CD4-positive, alpha-beta T cell treated with Interleukin-1 beta for 1 hour (primary cell): ENCODE measurements at regions not wholly inside any gene's neighbourhood (a gene's known extent, or its start where the extent isn't known, plus 50 kb on each side); places are given as distances from the start of the nearest gene placed in this dataset.
"Not testable (repeated sequence)": the region's sequence is repeated elsewhere in the genome, so short reads cannot be mapped to it uniquely, and the experiment has no call there.

Experiments used
- DNase-seq, 2 donors: peaks; one replicate each; pipeline ENCODE4 v3.0.0-alpha.2; 2020 to 2022

DNA sequence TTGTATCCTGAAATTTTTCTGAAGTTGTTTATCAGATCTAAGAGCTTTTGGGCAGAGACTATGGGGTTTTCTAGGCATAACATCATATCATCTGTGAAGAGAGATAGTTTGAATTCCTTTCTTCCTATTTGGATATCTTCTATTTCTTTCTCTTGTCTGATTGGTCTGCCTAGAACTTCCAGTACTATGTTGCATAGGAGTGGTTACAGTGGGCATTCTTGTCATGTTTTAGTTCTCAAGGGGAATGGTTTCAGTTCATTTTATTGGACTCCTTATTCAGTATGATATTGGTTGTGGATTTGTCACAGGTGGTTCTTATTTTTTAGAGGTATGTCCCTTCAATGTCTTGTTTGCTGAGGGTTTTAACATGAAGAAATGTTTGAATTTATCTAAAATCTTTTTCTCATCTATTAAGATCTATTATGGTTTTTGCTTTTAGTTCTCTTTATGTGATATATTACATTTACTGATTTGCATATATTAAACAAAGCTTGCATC, 286.6 kb upstream of the C1QTNF3 start:
- DNase-seq, result not testable (repeated sequence)

DNA sequence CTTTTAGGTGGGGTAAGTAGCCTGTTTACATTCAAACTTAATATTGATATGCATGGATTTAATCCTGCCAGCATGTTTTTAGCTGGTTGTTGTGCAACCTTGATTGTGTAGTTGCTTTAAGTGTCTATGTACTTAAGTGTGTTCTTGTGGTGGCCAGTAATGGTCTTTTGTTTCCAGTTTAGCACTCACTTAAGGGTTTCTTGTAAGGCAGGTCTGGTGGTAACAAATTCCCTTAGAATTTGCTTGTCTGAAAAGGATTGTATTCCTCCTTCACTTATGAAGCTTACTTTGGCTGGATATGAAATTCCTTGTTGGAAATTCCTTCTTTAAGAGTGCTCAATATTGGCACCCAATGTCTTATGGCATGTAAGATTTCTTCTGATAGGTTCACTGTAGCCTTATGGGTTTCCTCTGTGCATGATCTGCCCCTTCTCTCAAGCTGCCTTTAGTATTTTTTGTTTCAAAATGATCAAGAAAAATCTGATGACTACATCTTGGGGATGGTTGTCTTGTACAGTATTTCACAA, 289.0 kb upstream of the C1QTNF3 start:
- not testable (repeated sequence) for DNase-seq

DNA sequence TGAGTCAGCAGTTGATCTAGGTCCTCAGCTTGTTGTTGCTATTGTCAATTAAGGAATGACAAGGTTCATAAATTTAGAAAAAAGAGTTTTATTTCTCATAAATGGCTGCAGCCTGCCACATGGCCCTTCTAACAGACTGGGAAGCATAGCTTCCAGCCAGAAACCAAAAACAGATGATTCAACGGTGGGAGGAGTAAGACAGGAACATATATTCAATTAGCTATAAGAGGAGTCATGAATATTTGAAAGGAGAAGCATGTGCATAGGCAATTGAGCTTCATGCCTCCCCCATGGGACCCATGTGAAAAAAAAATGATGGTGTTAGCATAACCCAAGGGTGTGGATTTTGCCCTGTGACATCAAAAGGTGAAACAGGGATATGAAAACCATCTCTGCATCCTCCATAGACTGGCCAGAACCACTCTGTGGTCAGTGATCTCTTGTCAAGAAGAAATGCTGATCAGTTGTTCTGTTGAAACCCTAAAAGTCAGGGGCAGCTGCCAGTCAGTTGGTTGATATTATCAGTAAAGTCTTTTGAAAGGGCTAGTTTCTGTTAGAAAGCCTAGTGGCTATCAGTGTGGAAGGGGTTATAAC, 296.5 kb upstream of the C1QTNF3 start:
- DNase-seq, result not testable (repeated sequence)

DNA sequence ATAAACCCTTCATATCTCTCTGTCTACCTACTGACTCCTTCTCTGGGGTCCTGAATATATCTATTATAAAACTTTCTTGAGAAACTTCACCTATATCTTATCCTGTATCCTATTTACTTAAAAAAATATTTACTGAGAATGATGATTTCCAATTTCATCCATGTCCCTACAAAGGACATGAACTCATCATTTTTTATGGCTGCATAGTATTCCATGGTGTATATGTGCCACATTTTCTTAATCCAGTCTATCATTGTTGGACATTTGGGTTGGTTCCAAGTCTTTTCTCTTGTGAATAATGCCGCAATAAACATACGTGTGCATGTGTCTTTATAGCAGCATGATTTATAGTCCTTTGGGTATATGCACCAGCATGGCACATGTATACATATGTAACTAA, 301.7 kb upstream of the RAI14 start:
- not testable (repeated sequence) for DNase-seq

DNA sequence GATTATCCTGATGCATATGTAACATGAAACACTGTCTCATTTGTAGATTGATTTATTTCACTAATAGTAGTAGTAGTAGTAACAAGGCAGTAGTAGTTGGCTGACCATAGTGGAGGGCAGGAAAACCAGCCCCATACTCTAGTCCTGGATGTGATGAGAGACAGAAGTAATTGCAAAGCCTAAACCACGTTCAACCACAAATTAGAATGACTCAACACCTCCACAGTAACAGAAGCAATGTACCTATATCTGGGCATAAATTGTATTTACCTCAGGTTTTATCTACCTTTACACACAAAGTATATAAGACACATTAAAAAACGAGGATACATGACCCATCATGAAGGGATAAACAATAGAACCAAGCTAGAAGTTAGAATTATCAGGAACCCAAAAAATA, 284.7 kb upstream of the RAI14 start:
- not testable (repeated sequence) for DNase-seq

DNA sequence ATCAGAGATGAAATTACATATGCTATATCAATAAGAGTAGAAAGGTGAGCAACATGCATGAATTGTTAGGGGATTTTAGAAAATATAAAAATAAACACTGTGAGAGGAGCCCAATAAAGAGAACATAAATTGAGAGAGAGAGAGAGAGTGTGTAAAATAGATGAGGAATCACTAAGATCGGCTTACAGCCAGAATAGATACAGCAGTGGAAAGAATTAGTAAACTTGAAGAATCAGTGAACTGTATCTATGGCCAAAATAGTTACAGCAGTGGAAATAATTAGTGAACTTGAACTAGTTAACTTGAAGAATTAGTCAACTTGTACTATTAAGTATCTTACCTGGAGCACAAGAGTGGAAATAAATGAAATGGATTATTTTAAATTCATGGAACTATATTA, 284.3 kb upstream of the RAI14 start:
- not testable (repeated sequence) for DNase-seq

DNA sequence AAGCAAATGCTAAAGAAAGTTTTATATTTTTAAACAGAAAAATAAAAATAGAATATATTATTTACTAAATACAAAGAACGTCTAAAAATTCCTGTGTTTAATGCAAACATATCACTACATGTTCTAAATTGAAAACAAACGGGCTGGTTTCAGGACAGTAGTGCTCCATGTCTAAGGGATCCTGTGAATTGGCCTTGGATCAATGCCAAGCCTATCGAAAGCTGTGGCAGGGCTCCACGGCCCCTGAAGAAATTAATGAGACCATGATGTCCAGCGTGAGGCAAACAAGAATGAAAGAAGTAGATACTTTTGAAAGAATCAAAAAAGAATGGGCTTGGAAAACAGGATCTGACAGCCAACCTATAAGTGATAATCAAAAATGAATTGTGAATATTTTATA, 283.4 kb upstream of the RAI14 start:
- not testable (repeated sequence) for DNase-seq

DNA sequence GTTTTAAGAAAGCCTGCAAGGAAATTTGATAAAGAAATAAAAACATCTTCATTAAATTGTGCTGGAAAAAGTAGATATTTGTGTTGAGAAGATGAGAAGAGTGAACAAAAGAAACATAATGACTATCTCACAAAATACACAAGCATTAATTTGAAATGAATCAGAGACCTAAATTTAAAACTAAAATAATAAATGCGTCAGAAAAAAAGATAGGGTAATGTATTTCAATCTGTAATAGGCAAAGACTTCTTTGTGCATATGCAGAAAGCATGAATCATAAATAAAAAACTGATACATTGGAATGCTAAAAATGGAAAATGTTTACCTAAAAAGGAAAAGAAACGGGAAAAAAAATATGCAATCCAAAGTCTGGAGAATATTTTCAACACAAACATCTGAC, 278.5 kb upstream of the RAI14 start:
- DNase-seq, result not testable (repeated sequence)

DNA sequence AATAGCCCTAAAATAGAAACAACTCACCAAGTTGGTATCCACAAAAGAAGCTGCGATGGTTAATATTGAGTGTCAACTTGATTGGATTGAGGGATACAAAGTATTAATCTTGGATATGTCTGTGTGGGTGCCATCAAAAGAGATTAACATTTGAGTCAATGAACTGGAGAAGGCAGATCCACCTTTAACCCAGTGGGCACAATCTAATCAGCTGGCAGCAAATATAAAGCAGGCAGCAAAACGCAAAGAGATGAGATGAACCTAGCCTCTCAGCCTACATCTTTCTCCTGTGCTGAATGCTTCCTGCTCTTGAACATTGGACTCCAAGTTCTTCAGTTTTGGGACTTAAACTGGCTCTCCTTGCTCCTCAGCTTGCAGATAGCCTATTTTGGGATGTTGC, 277.6 kb upstream of the RAI14 start:
- DNase-seq, result not testable (repeated sequence)

DNA sequence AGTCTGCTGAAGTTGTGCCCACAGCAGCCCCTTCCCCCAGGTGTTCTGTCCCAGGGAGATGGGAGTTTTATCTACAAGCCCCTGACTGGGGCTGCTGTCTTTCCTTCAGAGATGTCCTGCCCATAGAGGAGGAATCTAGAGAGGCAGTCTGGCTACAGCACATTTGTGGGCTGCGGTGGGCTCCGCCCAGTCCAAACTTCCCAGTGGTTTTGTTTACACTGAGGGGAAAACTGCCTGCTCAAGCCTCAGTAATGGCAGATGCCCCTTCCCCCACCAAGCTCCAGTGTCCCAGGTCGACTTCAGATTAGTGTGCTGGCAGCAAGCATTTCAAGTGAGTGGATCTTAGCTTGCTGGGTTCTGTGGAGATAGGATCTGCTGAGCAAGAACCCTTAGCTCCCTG, 267.4 kb upstream of the RAI14 start:
- not testable (repeated sequence) for DNase-seq

DNA sequence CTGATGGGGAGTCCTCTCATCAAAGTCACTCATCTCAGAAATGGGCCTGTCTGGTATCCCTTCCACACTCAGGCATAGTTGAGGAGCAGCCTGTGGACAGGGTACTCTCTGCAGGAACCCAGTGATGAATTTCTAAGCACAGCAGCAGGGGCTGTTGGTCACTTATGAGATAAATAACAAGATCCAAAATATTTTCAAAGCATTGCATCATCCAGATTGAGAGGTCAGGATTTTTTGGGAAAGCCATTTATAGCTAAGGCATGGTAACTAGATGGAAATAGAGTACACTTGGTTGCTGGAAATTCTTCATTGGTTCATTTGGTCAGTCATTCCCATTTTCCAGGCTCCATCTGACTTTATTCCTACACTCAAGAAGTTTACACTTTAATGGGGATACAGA, 246.8 kb upstream of the RAI14 start:
- DNase-seq, result no peak

DNA sequence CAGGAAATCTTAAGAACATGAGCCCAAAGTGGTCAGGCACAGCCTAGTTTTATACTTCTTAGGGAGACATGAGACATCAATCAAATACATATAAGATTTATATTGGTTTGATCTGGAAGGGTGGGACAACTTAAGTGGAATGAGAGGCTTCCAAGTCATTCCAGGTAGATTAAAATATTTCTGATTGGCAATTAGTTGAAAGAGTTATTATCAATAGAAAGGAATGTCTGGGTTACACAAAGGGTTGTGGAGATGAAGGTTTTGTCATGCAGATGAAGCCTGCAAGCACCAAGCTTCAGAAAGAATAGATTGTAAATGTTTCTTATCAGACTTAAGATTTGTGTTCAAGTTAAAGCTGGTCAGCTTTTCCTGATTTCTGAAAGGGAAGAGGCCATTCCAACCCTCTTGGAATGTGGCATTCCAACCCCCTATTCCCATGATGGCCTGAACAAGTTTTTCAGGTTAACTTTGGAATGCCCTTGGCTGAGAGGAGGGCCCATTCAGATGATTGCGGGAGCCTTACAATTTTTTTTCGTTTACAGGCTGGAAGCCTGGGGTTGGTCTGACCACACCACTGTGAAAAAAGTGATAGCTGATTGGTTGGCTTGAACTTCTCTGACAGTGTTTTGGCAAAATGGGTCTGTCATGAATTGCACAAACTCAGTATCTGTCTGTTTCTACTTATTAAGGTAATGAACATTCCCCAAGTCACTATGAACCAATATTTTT, 245.6 kb upstream of the RAI14 start:
- DNase-seq, result no peak

DNA sequence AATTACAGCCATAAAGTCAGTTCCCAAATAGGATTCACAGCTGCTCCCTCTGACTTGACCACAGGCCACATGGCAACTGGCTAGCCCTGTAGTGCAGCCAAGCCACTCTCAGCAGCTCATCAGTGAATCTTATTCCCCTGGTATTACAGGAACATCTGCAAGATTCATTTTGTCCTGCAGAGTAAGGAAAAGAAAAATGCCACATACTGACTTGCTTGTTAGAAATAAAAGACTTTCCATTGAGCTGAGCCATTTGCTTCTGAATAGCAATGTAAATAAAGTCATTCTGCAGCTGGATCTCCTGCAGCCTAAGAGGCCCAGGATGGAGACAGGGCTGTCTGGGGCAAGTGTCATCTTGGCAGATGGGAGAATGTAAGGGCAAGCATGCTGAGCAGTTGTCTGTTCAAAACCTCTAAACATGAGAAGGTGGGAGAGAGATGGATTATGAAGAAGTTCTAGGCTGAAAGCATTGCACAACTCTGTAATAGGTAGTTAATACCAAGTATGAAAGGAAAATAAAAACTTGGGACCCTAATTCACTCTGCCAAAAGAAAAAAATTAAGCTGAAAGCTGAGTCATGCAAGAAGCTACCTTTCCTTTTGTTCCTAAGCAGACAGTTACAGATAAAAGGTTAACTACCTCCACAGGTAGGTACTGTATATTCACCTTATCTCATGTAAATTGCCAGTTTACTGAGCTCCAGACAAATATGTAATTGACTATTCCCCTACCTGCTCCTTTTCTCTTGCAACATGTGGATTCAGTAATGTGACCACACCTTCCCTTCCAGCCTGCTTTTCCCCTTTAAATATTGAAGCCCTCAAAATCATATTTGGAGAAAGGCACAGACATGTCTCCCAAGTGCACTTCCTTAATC, 244.4 kb upstream of the RAI14 start:
- no peak for DNase-seq

DNA sequence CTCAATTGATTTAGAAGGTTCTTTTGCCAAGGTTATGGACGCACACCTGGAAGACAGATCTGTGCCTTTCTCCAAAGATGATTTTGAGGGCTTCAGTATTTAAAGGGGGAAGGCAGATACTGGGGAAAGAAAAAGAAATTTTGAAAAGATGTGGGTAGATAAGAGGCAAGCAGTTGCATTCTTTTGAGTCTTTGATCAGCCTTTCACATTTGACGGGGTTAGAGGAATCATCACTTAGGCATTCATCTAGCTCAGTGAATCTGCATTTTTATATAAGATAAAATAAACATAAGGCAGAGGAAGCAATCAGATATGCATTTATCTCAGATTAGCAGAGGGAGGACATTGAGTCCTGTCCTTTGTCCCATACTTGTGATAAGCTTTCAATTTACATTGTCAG, 243.4 kb upstream of the RAI14 start:
- DNase-seq, result no peak

DNA sequence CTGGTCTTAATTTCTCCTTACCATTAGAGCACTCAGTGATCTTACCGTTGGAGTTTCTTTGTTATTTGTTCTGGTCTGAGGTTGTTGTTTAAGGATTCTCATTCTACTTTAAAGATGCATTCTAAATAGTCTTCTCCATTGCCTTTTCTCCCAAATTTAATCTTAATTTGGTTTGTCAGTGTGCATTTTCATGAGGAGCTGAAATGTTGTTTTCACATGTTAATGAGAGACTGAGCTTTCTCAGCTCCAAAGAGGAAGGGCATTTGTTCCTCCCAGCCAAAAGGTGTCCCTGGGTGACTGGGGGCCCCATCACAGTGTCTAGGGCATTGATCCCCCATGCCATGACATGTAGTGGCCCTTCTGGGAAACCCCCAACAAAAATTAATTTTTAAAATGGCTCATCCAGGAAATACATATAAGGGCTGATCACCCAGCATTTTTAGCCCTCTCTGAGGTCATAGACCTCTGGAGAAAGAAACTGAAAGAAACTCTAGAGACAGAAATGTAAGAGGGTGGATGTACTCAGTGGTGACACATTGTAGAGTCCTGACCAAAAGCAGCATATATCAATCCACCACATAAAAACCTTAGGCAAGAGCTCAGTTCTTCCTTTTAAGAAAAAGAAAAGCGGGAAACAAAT, 240.4 kb upstream of the RAI14 start:
- DNase-seq, result no peak

DNA sequence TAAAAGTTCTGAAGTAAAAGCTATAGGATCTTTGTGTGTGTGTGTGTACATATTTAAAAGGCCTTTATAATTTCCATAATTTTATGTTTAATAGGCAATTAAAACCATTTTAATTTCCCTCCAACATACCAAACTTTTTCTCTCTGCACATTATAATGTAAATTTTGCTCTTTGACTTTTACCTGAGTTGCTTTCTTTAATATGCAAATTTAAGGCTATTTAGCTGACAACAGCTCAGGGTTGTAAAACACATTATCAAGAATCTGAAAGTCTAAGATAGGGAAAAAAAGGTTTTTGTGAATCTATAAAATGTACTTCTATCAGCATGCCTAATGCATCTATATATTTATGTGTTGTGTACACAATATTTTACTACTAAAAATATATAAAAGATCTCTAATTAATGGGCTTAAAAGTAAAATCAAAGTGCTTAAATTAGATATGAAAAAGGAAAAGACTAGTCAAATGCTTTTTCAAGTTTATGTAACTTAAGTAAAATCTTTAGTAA, 239.6 kb upstream of the RAI14 start:
- DNase-seq, result no peak

DNA sequence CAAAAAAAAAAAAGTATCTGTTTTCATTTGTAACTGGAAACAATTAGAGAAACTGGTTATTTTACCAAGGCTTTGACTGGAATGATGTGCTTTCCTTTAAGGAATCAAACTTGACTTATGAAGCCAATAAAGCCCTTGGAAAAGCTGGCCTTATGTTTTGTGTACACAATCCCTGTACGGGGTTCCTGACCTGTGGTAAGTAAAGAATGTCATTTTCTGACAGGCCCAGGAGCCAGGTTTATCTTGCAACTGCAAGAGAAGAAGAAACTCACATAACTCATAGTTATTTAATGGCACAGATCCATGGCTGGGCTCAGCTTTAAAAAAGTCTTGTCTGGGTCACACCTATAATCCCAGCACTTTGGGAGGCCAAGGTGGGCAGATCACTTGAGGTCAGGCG, 235.9 kb upstream of the RAI14 start:
- DNase-seq, result not testable (repeated sequence)

DNA sequence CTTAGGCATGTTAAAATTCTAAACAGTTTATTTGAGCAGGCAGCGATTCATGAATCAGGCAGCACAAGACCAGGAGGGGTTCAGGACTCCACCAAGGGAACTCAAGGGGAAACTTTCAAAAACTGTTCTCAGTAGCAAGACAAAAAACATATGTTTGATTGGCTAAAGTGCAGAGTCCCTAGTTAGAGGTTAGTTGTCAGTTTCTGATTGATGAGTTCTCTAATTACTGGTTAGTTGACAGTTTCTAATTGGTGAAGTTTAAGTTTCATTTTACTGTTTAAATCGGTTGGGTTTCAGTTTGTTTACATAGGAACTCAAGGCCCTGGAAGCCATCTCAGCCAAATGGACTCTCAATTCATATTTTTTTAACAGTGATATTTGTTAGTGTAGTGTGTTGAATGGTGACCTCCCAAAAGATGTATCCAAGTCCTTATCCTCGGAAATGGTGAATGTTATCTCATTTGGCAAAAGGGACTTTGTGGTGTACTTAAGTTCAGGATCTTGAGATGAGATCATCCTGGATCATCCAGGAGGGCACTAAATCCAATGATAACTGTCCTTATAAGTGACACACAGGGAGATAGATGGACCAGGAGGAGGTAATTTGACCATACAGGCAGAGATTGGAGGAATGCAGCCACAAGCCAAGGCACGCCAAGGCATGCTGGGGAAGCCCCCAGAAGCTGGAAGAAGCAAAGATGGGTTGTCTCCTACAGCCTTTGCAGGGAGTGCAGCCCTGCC, 219.2 kb upstream of the RAI14 start:
- DNase-seq, result no peak

DNA sequence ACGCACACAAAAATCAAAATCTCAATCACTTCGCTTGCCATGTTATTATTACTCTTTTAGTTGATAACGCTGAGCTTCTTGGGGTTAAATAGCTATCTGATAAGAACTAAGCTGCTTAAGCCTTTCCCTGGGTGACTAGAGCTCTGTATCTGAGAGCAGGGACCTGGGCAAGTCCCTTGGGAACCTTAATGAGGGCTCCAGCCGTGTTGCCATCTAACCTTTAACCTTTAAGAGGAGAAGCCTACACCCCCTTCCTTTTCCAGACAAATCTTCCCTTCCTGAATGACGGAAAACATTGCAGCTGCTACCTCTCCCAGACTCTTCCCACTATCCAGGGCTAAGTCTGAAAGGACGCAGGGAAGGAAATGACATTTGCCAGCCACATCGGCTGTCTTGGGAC, 216.5 kb upstream of the RAI14 start:
- DNase-seq, result no peak

DNA sequence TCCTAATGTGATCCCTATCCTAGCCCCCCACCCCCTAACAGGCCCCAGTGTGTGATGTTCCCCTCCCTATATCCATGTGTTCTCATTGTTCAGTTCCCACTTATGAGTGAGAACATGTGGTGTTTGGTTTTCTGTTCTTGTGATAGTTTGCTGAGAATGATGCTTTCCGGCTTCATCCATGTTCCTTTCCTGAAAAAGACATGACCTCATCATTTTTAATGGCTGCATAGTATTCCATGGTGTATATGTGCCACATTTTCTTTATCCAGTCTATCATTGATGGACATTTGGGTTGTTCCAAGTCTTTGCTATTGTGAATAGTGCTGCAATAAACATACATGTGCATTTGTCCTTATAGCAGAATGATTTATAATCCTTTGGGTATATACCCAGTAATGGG, 214.4 kb upstream of the RAI14 start:
- not testable (repeated sequence) for DNase-seq

DNA sequence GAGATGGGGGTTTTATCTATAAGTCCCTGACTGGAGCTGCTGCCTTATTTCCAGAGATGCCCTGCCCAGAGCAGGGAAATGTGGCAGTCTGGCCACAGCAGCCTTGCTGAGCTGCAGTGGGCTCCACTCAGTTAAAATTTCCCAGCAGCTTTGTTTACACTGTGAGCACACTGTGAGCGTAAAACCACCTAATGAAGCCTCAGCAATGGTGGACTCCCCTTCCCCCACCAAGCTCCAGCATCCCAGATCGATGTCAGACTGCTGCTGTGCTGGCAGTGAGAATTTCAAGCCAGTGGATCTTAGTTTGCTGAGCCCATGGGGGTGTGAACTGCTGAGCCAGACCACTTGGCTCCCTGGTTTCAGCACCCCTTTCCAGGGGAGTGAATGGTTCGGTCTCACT, 208.7 kb upstream of the RAI14 start:
- no peak for DNase-seq

DNA sequence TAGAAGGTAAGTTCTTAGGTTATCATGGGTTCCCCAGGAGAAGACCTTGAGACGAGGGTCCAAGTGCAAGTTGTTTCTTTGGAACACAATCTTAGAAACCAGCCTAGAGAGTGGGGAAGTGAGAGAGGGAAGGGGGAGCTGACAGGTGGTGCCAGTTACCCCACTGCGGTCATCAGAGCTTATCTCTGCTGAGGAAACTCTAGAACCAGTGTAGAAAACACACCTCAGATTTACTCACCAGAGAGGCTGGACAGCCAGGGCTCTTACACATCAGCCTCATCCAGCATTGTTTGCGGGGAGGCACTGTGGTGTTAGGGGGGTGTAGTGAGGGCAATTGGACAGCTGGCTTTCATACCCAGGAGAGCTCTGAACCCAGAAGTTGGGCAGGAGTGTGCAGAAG, 206.5 kb upstream of the RAI14 start:
- no peak for DNase-seq
